AG04449 (cell line): ENCODE measurements at regions not wholly inside any gene's neighbourhood (a gene's known extent, or its start where the extent isn't known, plus 50 kb on each side); places are given as distances from the start of the nearest gene placed in this dataset.

Experiments used
- CTCF ChIA-PET: fragments of 350-600 bp; formaldehyde crosslinking; extraction: SDS; loops from one replicate; lab custom pipeline; 2021; ENCODE audit warnings: antibody characterized with exemption; lab: Yijun Ruan, JAX
- POLR2A ChIA-PET: fragments of 400-600, 350-600 bp; formaldehyde crosslinking; extraction: SDS; loops from one replicate; lab custom pipeline; 2020; ENCODE audit warnings: antibody characterized with exemption, inconsistent platforms; lab: Yijun Ruan, JAX
- DNase-seq: peaks from one replicate; pipeline ENCODE4 v3.0.0-alpha.2; 2010; ENCODE audit warnings: low read depth, low spot score
- H3K4me3 ChIP-seq: 2 replicates; pipeline ENCODE4 v1.5.1; 2011; ENCODE audit warnings: low read depth, mild to moderate bottlenecking, control low read depth, low read length
- TF ChIP-seq, protein P1 (sequence below): IDR thresholded peaks from one replicate; pipeline ENCODE4 v1.5.1; 2011; ENCODE audit warnings: mild to moderate bottlenecking, moderate library complexity, low read length, control low read depth, inconsistent platforms; ENCODE audit not compliant: insufficient read depth; ENCODE audit errors: missing control alignments

GRCh38 chr7:130948822-130949221 lies 214.8 kb upstream of the KLF14 start:
- H3K4me3 ChIP-seq, result no peak overlapping the region
- no peak for DNase-seq
- ChIA-PET POLR2A (no interaction called here), CTCF (interaction anchor here (1.4 to 8.2 kb wide), 2 partner anchors 10 to 52 kb away, joined by 4 to 76 read pairs; no protein-coding TSS in a partner anchor)
- TF ChIP-seq, protein P1, sequence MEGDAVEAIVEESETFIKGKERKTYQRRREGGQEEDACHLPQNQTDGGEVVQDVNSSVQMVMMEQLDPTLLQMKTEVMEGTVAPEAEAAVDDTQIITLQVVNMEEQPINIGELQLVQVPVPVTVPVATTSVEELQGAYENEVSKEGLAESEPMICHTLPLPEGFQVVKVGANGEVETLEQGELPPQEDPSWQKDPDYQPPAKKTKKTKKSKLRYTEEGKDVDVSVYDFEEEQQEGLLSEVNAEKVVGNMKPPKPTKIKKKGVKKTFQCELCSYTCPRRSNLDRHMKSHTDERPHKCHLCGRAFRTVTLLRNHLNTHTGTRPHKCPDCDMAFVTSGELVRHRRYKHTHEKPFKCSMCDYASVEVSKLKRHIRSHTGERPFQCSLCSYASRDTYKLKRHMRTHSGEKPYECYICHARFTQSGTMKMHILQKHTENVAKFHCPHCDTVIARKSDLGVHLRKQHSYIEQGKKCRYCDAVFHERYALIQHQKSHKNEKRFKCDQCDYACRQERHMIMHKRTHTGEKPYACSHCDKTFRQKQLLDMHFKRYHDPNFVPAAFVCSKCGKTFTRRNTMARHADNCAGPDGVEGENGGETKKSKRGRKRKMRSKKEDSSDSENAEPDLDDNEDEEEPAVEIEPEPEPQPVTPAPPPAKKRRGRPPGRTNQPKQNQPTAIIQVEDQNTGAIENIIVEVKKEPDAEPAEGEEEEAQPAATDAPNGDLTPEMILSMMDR, result no peak

- ChIA-PET CTCF (interaction anchor here (1.8 to 8.2 kb wide), 2 partner anchors 9 to 52 kb away, joined by 4 to 76 read pairs; no protein-coding TSS in a partner anchor), POLR2A (no interaction called here)
- no peak for DNase-seq
- H3K4me3 ChIP-seq, result no peak overlapping the region
- TF ChIP-seq, protein P1, result no peak
Observed at GRCh38 chr7:130949550-130949949, 215.5 kb upstream of the KLF14 start.

DNA sequence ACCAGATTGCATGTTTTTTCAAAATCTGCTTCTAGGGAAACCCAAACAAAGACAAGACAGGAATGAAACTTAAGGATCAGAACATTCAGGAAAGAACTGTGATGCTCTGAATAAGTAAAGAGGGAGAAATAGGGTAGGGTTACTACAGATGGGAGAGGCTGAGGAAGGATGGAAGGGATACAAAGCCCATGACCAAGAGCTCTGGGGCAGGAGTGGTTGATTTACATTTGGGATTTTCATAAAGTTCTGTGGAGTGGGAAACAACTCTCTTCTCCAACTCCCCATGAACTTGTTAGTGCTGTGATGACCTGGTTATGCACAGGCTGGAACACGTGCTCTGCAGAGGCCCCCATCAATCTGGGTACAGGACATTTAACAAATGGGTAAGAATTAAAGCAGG lies 216.0 kb upstream of the KLF14 start:
- CTCF ChIA-PET, result interaction anchor here (1.8 to 8.2 kb wide), 2 partner anchors 9 to 53 kb away, joined by 4 to 76 read pairs; no protein-coding TSS in a partner anchor
- DNase-seq, result no peak
- TF ChIP-seq, protein P1, result no peak
- POLR2A ChIA-PET, result no interaction called here
- no peak overlapping the region for H3K4me3 ChIP-seq

DNA sequence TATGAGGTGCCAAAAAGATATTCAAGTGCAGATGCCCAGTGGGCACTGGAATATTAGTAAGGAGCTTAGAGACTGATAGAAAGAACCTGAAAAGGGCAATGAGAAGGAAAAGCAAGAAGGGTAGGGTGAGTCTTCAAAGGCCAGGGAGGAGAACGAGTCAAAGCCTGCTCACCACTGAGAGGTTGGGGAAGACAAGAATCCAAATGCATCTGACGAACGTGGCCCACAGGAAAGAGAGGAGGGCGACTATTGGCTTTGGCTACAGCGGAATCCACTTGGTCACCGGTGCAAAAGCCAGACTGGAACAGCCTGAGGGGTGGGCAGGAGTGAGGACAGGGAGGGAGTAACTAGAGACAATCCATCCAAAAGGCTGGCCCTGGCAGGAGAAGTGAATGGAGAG lies 216.7 kb upstream of the KLF14 start:
- DNase-seq, result no peak
- H3K4me3 ChIP-seq, result no peak overlapping the region
- ChIA-PET POLR2A (no interaction called here), CTCF (interaction anchor here (1.8 to 8.2 kb wide), 2 partner anchors 8 to 54 kb away, joined by 4 to 76 read pairs; no protein-coding TSS in a partner anchor)
- TF ChIP-seq, protein P1, result no peak

GRCh38 chr7:130951303-130951975 lies 217.4 kb upstream of the KLF14 start:
- ChIA-PET POLR2A (no interaction called here), CTCF (interaction anchor here (1.0 to 8.2 kb wide), 2 partner anchors 8 to 9 kb away, joined by 10 to 76 read pairs; no protein-coding TSS in a partner anchor)
- DNase-seq, result no peak
- H3K4me3 ChIP-seq, result no peak overlapping the region
- TF ChIP-seq, protein P1, result no peak
